Ishikawa (cell line): ENCODE measurements at regions not wholly inside any gene's neighbourhood (a gene's known extent, or its start where the extent isn't known, plus 50 kb on each side); places are given as distances from the start of the nearest gene placed in this dataset.

ENCODE experiments used
- CEBPB ChIP-seq: IDR thresholded peaks from 2 replicates; pipeline ENCODE4 v1.6.1; 2012
- CREB1 ChIP-seq: IDR thresholded peaks from 2 replicates; pipeline ENCODE4 v1.6.1; 2012; ENCODE audit warnings: low read depth
- EGR1 ChIP-seq: IDR thresholded peaks from 2 replicates; pipeline ENCODE4 v1.6.1; 2012
- EP300 ChIP-seq: IDR thresholded peaks from 2 replicates; pipeline ENCODE4 v1.6.1; 2012; ENCODE audit warnings: borderline replicate concordance
- FOXM1 ChIP-seq: IDR thresholded peaks from 2 replicates; pipeline ENCODE4 v1.6.1; 2012; ENCODE audit warnings: low read depth, borderline replicate concordance
- MAX ChIP-seq: IDR thresholded peaks from 2 replicates; pipeline ENCODE4 v1.6.1; 2012
- NFIC ChIP-seq: IDR thresholded peaks from 2 replicates; pipeline ENCODE4 v1.6.1; 2012
- RAD21 ChIP-seq: IDR thresholded peaks from 2 replicates; pipeline ENCODE4 v1.6.1; 2012; ENCODE audit warnings: low read depth
- TAF1 ChIP-seq: IDR thresholded peaks from 2 replicates; pipeline ENCODE4 v1.6.1; 2012; ENCODE audit warnings: low read depth, mild to moderate bottlenecking
- TCF12 ChIP-seq: IDR thresholded peaks from 2 replicates; pipeline ENCODE4 v1.6.1; 2012; ENCODE audit warnings: low read depth
- TEAD4 ChIP-seq: IDR thresholded peaks from 2 replicates; pipeline ENCODE4 v1.6.1; 2012
- USF1 ChIP-seq: IDR thresholded peaks from 2 replicates; pipeline ENCODE4 v1.6.1; 2012
- YY1 ChIP-seq: IDR thresholded peaks from 2 replicates; pipeline ENCODE4 v1.6.1; 2012; ENCODE audit warnings: low read depth
- ZBTB7A ChIP-seq: IDR thresholded peaks from 2 replicates; pipeline ENCODE4 v1.6.1; 2012; ENCODE audit warnings: low read depth
- TF ChIP-seq, protein P1 (sequence below): IDR thresholded peaks from 2 replicates; pipeline ENCODE4 v1.6.1; 2012; ENCODE audit warnings: low read depth, mild to moderate bottlenecking

DNA sequence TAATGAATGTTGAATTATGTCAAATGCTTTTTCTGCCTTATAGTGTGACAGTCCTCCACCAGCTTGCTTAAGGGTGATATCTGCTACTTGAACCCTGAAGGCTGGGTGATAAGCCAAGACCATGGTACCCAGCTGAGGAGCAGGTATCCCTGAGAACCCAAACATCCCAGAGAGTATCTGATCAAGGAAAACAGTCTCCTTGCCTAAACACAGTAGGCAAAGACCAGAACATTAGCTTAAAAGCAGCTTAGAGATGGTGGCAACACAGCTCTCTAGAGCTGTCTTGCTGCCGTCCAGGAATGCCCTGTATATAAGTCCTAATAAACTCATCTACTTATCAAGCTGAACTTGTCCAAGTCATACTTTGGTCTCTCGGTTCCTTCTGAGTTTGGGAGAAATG, 127.7 kb upstream of the PRSS16 start:
- no peak for TF ChIP-seq TCF12
- TF ChIP-seq ZBTB7A = no peak
- no peak for TF ChIP-seq NFIC
- no peak for TF ChIP-seq TEAD4
- TF ChIP-seq EP300 = no peak
- no peak for TF ChIP-seq TAF1
- no peak for TF ChIP-seq MAX
- TF ChIP-seq CEBPB = no peak
- TF ChIP-seq RAD21 = no peak
- no peak for TF ChIP-seq USF1
- TF ChIP-seq EGR1 = no peak
- TF ChIP-seq YY1 = no peak
- TF ChIP-seq FOXM1 = no peak
- TF ChIP-seq, protein P1, sequence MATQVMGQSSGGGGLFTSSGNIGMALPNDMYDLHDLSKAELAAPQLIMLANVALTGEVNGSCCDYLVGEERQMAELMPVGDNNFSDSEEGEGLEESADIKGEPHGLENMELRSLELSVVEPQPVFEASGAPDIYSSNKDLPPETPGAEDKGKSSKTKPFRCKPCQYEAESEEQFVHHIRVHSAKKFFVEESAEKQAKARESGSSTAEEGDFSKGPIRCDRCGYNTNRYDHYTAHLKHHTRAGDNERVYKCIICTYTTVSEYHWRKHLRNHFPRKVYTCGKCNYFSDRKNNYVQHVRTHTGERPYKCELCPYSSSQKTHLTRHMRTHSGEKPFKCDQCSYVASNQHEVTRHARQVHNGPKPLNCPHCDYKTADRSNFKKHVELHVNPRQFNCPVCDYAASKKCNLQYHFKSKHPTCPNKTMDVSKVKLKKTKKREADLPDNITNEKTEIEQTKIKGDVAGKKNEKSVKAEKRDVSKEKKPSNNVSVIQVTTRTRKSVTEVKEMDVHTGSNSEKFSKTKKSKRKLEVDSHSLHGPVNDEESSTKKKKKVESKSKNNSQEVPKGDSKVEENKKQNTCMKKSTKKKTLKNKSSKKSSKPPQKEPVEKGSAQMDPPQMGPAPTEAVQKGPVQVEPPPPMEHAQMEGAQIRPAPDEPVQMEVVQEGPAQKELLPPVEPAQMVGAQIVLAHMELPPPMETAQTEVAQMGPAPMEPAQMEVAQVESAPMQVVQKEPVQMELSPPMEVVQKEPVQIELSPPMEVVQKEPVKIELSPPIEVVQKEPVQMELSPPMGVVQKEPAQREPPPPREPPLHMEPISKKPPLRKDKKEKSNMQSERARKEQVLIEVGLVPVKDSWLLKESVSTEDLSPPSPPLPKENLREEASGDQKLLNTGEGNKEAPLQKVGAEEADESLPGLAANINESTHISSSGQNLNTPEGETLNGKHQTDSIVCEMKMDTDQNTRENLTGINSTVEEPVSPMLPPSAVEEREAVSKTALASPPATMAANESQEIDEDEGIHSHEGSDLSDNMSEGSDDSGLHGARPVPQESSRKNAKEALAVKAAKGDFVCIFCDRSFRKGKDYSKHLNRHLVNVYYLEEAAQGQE = no peak
- no peak for TF ChIP-seq CREB1

GRCh38 chr6:27121640-27122039, 125.9 kb upstream of the PRSS16 start:
- no peak for TF ChIP-seq MAX
- TF ChIP-seq CEBPB = no peak
- TF ChIP-seq CREB1 = no peak
- no peak for TF ChIP-seq YY1
- TF ChIP-seq NFIC = no peak
- TF ChIP-seq ZBTB7A = no peak
- no peak for TF ChIP-seq RAD21
- TF ChIP-seq EGR1 = no peak
- no peak for TF ChIP-seq TAF1
- TF ChIP-seq EP300 = no peak
- no peak for TF ChIP-seq USF1
- no peak for TF ChIP-seq TCF12
- TF ChIP-seq TEAD4 = no peak
- TF ChIP-seq FOXM1 = no peak
- TF ChIP-seq, protein P1 = no peak

GRCh38 chr6:27124252-27124657, 123.2 kb upstream of the PRSS16 start:
- TF ChIP-seq, protein P1 = no peak
- TF ChIP-seq CEBPB (no peak), EP300 (no peak), YY1 (no peak), FOXM1 (no peak), EGR1 (no peak), MAX (no peak), TEAD4 (no peak), TAF1 (no peak), CREB1 (no peak), NFIC (no peak), TCF12 (no peak), RAD21 (no peak), USF1 (no peak), ZBTB7A (no peak)

DNA sequence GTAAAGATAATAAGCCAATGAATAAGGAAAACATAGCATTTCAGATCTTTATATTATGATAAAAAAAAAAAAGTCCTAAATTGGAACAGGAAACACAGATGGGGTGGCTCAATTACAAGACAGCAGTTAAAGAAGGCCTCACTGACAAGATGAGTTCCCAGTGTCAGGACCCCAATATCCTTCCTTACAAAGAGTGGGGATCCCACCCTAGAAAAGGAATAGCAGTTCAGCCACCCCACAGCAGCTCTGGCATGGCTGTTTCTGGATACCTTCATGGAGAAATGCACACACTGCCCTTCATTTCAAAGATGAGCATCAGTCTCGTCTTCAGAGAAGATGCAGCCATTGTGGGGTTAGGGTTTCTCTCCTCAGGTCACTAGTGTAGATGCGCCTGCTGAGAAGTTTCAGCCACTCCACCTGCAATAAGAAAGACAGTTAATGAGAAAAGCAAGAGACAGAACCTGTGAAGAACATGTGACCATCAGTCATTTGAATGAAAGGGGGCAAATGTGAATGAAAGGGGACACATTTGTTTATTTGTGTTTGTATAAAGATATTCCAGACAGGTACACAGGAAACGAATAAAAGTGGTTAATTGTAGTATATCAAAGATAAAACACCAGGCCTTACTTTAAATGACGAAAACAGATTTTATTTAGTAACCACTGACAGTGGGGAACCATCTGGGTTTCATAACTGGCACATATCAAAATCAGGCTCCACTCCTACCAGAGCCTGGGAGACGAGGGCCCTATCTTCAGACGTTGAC, 121.3 kb upstream of the PRSS16 start:
- TF ChIP-seq TAF1 = no peak
- TF ChIP-seq EP300 = no peak
- no peak for TF ChIP-seq CREB1
- TF ChIP-seq CEBPB = no peak
- TF ChIP-seq TEAD4 = no peak
- TF ChIP-seq TCF12 = no peak
- no peak for TF ChIP-seq FOXM1
- no peak for TF ChIP-seq YY1
- TF ChIP-seq, protein P1 = no peak
- TF ChIP-seq MAX = no peak
- TF ChIP-seq EGR1 = no peak
- TF ChIP-seq USF1 = no peak
- TF ChIP-seq ZBTB7A = no peak
